AG08395 (cell line): ENCODE measurements at regions not wholly inside any gene's neighbourhood (a gene's known extent, or its start where the extent isn't known, plus 50 kb on each side); places are given as distances from the start of the nearest gene placed in this dataset.

Source experiments
- DNase-seq: peaks from one replicate; pipeline ENCODE4 v3.0.0; 2012; ENCODE audit warnings: mixed read lengths, low spot score

- no peak for DNase-seq
Observed at GRCh38 chr20:7505835-7506221, 434.4 kb downstream of the HAO1 start.

GRCh38 chr20:7516621-7517111, 423.6 kb downstream of the HAO1 start:
- DNase-seq = peak; percentile 20

- no peak for DNase-seq
Observed at GRCh38 chr20:7520361-7520760, 419.9 kb downstream of the HAO1 start.

- no peak for DNase-seq
Observed at GRCh38 chr20:7523288-7523687, 417.0 kb downstream of the HAO1 start.

GRCh38 chr20:7540018-7540417, 400.2 kb downstream of the HAO1 start:
- DNase-seq = no peak

- DNase-seq = no peak
Observed at GRCh38 chr20:7540923-7541322, 399.3 kb downstream of the HAO1 start.

- DNase-seq = no peak
Observed at GRCh38 chr20:7571101-7571500, 369.2 kb downstream of the HAO1 start.

- DNase-seq = peak; percentile 17
Observed at GRCh38 chr20:7571521-7572055, 368.7 kb downstream of the HAO1 start.

- DNase-seq = no peak
Observed at GRCh38 chr20:7579888-7580287, 360.4 kb downstream of the HAO1 start.

- no peak for DNase-seq
Observed at GRCh38 chr20:7585126-7585679, 355.1 kb downstream of the HAO1 start.

- no peak for DNase-seq
Observed at GRCh38 chr20:7586481-7586880, 353.8 kb downstream of the HAO1 start.

- DNase-seq = no peak
Observed at GRCh38 chr20:7589164-7589563, 351.1 kb downstream of the HAO1 start.

- DNase-seq = no peak
Observed at GRCh38 chr20:7596541-7596940, 343.7 kb downstream of the HAO1 start.

GRCh38 chr20:7601431-7601830, 338.8 kb downstream of the HAO1 start:
- no peak for DNase-seq

GRCh38 chr20:7606941-7607340, 333.3 kb downstream of the HAO1 start:
- DNase-seq = no peak

GRCh38 chr20:7608250-7608649, 332.0 kb downstream of the HAO1 start:
- peak; percentile 8 for DNase-seq

GRCh38 chr20:7609251-7609650, 331.0 kb downstream of the HAO1 start:
- no peak for DNase-seq

- no peak for DNase-seq
Observed at GRCh38 chr20:7610681-7611080, 329.6 kb downstream of the HAO1 start.

- no peak for DNase-seq
Observed at GRCh38 chr20:7617797-7618196, 322.5 kb downstream of the HAO1 start.

- no peak for DNase-seq
Observed at GRCh38 chr20:7622399-7622961, 317.8 kb downstream of the HAO1 start.

GRCh38 chr20:7624886-7625285, 315.4 kb downstream of the HAO1 start:
- DNase-seq = no peak

- DNase-seq = peak; percentile 38
Observed at GRCh38 chr20:7627734-7628663, 312.3 kb downstream of the HAO1 start.

GRCh38 chr20:7629880-7630279, 310.4 kb downstream of the HAO1 start:
- no peak for DNase-seq
